NAMALWA (cell line): ENCODE measurements at regions not wholly inside any gene's neighbourhood (a gene's known extent, or its start where the extent isn't known, plus 50 kb on each side); places are given as distances from the start of the nearest gene placed in this dataset.
"Not testable (repeated sequence)": the region's sequence is repeated elsewhere in the genome, so short reads cannot be mapped to it uniquely, and the experiment has no call there.

Source experiments
- DNase-seq: peaks from one replicate; pipeline ENCODE4 v3.0.0-alpha.2; 2015; ENCODE audit warnings: low spot score

DNA sequence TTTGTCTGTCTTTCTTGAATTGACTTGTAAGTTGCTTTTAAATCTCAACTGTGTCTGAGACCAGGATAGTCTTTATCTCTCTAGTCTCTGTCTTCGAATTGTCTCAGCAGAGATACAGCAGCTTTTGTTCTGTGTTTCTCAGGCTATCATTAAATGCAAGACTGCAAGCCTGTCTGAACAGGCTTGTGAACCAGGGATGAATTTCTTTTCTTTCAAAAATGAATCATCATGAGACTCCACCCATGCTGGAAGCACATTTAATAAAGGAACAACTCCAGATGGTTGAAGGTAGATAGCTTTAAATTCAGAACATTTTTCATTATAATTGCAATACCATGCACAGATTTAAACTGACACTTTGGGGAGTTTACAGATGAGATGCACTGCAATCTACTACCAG lies 155.9 kb downstream of the SEC23IP start:
- DNase-seq, result no peak

DNA sequence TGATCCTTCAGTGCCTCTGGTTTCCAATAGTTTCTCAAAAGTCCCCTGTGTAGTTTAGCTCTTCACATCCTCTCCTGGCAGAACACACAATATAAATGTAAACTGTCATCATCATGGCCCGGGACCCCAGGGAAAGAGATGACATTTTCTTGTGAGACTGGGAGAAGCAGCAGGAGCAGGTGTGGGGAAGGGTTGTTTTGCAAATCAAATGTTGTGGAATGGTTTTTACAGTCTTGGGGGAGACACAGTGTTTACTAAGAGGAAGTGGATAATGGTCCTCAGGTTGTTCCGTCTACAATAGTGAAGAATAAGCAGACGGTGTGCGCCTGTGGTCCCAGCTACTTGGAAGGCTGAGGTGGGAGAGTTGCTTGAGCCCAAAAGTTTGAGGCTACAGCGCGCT lies 159.1 kb downstream of the SEC23IP start:
- peak; percentile 29 for DNase-seq

DNA sequence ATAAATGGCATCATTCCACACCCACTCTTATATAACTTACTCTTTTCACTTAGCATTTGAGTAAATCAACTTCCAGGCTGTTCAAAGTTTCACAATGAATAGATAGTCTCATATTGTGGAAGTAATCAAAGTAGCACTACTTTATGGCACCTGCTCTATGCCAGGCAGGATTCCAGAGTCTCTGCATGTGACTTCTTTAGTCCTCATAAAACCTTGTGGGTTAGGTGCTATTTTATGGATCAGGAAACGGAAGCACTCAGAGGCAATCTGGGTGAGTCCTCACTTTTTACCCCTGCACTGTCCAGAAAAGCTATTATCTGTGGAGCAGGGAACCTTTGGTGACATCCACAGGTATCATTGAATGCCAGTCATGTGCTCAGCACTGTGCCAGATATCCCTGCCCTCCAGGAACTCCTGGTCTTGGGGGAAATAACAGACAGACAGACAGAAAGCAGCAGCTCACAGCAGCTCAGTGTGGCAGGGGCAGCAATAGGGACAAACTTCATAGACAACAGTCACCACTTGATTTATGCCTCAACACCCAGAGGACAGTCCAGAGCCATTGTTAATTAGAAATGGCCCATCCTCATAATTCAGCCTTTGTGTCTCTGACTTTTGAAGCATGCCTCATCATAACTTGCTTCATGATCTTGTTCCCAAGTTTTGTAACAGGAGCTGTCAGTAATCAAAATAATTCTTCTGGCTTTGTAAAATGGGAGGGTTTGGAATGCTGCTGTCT lies 160.6 kb downstream of the SEC23IP start:
- DNase-seq, result no peak

DNA sequence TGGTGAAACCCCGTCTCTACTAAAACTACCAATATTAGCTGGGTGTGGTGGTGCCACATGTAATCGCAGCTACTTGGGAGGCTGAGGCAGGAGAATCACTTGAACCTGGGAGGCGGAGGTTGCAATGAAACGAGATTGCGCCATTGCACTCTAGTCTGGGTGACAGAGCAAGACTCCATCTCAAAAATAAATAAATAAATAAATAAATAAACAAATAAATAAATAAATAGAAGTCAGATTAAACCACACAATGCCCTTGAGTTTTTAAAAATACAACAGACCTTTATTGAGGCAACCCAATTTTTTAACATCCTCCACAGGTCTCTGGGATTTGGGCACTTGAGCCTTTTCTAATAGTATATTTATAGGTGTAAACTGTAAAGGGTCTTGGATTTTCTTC lies 167.3 kb downstream of the SEC23IP start:
- not testable (repeated sequence) for DNase-seq

GRCh38 chr10:120067427-120067826 lies 174.9 kb downstream of the SEC23IP start:
- DNase-seq, result no peak

DNA sequence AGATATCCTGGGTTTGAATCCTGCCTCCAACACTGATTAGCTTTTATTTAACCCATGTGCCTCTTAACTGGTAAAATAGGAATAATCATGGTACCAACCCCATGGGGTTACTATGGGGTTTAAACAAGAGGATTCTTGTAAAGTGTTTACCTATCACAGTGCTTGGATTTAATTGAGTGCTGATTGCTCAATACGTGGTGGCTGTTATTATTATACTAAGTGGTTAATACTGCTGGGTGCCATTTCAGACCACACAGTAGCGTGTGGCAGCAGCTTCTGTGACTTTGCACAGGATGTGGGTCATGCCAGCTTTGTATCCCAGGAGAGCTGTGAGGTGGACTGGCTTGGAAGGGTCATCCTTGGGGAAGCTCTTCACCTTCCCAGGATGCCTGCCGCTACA lies 177.2 kb downstream of the SEC23IP start:
- no peak for DNase-seq

GRCh38 chr10:120075349-120075748 lies 182.8 kb downstream of the SEC23IP start:
- DNase-seq, result no peak

DNA sequence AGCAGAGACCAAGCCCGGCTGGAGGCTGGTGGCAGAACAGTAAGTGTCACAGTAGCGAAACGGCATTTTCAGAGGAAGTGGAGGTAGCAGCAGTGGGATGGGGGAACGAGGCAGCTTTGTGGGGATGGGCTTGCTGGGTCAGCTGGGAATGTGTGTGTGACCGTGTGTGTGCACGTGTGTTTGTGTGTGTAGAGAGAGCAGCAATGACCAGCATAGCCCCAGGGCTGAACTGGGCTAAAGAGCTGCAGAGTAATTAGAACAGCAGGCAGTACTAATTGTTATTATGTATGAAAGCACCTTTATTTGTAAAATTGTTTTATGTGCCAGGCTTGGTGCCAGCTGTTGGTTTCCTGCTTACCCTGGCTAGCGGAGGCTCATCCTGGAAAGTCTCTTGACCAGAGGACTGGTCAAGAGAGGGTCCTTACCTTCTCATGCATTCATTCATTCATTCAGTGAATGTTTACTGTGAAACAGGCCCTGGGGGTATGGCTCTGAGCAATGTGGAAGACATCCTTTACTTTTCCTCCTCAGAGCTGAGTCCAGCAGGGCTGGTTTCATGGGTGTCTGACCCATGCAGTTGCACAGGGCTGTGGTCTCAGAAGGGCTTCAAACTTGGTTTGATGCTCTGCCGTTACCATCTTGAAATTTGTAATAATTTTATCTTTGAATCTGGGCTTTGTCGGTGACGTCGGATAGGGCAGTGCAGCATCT lies 184.6 kb downstream of the SEC23IP start:
- no peak for DNase-seq

- DNase-seq, result peak; percentile 3
These were observed 185.4 kb downstream of the SEC23IP start for GRCh38 chr10:120077707-120078492.

DNA sequence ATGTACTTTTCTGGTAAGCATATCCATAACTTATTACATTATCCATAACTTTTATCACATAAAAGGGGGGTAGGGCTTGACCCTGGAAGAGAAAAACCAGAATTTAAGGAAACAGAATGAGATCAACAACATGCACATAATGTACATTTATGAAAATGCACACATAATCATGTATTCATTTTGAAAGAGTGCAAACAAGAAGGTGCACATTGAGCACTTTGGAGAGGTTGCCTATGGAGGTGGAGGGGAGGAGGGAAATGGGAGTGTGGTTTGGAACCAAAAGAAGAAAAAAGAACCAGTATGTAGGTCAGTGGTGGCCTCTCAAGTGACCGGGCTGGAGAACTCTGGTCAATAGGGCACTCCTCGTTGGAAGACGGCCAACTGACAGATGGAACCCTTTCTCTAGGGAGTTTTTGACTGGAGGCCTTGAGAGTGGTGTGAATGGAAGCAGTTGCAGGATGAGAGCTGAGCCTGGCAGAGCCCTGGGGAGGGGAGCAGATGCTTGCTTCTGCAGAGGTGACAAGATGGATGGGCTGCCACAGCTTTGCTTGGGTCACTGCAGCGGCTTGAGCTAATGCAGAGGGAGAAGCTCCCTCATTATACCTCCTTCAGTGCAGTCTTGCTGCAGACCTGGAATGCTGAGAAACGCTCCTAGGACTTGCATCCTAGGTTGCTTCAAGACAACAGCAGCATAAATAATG lies 192.7 kb downstream of the SEC23IP start:
- DNase-seq, result no peak

- DNase-seq, result no peak
These were observed 193.5 kb downstream of the SEC23IP start for GRCh38 chr10:120086066-120086465.

DNA sequence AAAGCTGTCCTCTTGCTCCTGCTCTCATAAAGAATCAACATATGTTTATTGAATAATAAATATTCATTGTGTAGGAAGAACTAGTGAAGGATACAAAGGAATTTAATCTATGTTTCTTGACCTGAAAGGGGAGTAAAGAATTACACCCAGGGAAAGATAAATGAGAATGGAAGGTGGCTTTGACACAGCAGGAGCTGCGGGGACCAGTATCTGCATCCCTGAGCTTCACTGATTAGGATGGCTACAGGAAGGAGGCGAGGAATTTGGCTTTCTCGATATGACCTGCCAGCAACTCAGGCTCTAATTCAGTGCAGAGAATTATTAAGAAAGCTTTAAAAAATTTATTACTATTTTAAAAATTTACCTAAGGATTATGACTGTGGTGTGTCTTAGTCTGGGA lies 194.6 kb downstream of the SEC23IP start:
- DNase-seq, result no peak

DNA sequence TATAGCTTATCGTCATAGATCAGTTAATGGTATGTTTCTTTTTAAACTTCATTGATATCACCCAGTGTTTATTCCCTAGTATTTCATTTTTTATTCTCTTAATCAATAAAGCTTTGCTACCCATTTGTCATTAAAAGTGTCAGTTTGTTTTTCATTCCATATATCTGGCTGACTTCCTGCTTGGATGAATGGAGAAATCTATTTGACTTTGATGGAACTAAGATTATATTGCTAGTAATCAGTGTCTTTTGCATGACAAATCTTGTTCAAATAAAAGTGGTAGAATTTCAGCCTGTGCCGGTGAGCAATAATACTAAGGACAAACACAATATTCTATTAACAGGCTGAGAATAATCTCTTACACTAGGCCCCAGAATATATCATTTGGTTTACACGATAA lies 203.3 kb downstream of the SEC23IP start:
- DNase-seq, result no peak

DNA sequence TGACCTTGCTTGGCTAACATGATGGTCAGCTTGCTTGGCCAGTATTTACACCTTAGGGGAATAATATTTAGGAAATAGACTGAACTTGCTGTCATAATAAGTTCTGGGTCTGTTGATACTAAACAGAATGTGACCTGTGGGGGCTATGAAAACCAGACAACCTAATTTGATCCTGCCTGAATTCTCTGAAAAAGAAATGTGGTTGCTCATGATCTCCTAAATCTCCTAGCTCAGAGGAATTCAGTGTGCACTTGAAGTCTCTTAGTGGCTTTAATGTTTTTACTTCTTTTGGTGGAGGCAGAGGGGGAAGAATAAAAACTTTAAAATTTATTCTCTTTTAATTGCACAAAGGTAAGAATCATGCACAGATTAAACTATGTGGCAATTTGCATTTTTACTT lies 205.2 kb downstream of the SEC23IP start:
- DNase-seq, result no peak

- DNase-seq, result no peak
These were observed 205.9 kb downstream of the SEC23IP start for GRCh38 chr10:120098232-120098930.

- DNase-seq, result no peak
These were observed 211.4 kb downstream of the SEC23IP start for GRCh38 chr10:120103738-120104560.

DNA sequence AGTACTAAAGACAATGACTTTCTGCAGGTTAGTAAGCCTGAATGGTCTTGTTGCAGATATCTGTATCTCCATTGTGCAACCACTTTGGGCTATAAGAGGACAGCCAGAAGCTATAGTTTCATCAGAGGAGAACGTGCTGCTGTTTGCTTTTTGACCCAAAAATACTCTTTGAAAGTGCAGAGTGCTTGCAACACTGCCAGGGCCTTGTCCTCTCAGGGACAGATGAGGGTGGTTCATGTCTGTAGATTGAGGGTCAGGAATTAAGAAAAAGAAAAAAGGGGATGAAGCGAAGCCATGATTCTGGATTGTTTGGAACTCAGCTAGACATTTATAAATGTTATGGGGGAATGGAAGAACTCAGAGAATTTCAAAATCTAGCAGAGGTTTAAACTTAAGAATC lies 212.5 kb downstream of the SEC23IP start:
- no peak for DNase-seq

DNA sequence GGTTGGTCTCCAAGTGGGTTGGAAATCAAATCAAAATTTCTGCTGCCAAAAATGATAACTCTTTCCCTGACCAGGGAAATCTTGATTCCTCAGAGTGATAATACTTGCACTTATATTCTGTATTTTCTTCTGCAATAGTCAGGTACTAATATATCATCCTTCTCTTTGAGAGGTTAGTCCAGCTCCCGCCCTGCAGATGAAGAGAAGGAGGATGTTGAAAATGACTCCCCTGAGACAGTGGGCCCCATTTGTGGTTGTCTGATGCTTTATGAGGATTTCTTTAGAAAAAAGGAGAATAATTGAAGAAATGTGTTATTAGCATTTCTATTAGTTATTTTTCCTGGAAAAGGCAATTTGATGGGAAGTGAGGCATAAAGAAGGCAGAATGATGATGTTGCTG lies 213.0 kb downstream of the SEC23IP start:
- no peak for DNase-seq

- DNase-seq, result no peak
These were observed 216.4 kb downstream of the SEC23IP start for GRCh38 chr10:120108916-120109315.

DNA sequence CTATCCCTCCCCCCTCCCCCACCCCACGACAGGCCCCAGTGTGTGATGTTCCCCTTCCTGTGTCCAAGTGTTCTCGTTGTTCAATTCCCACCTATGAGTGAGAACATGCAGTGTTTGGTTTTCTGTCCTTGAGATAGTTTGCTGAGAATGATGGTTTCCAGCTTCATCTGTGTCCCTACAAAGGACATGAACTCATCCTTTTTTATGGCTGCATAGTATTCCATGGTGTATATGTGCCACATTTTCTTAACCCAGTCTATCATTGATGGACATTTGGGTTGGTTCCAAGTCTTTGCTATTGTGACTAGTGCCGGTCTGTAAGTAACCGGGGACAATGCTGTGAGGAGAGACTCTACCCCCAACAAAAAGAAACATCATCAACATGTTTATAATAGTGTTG lies 217.2 kb downstream of the SEC23IP start:
- not testable (repeated sequence) for DNase-seq

- no peak for DNase-seq
These were observed 217.7 kb downstream of the SEC23IP start for GRCh38 chr10:120110196-120110595.
